DOHH2 (cell line): ENCODE measurements at regions not wholly inside any gene's neighbourhood (a gene's known extent, or its start where the extent isn't known, plus 50 kb on each side); places are given as distances from the start of the nearest gene placed in this dataset.

Experiments
- EZH2phosphoT487 ChIP-seq: fragments of 200-600 bp; sonication (generic); IDR thresholded peaks from 2 replicates; pipeline ENCODE4 v1.6.1; 2017; ENCODE audit warnings: borderline replicate concordance, mild to moderate bottlenecking, antibody characterized with exemption, low read length, moderate library complexity, mixed read lengths
- TF ChIP-seq, protein P1 (sequence below): fragments of 200-600 bp; sonication (generic); IDR thresholded peaks from one replicate; pipeline ENCODE4 v1.5.1; 2014; ENCODE audit warnings: antibody characterized with exemption, mild to moderate bottlenecking, low read depth, low read length; ENCODE audit not compliant: poor library complexity, severe bottlenecking

DNA sequence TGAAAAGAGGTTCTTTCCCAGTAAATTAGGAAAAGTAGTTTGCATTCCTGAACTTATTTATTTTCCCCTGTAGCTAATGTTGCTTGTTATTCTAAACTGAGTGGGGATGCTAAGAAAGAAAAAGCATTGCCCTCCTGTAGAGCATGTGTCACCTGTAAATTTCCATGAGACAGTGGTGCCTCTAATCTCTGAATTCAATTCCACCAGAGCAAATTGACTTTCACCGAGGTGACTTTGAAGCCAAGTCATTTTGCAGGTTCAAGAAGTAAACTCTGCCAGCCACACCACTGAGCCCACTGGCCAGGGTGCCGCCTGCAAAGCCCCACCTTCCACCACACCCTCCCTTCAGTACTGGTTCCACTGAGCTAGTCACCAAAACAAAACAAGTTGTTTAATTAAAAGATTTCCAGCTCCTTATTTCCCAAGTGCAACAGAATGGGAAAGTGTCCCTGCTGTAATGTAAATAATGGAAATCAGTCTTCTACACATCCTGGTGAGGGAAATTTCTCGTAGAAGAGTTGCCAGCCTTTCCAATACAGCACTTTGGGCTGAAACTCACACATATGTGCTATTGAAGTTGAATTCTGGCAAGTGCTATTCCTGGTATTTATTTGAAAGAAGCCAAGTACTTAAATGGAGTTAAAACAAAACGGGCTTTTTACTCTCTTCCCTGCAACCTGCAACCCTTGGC is 254.8 kb downstream of the RNF152 start:
- TF ChIP-seq, protein P1, sequence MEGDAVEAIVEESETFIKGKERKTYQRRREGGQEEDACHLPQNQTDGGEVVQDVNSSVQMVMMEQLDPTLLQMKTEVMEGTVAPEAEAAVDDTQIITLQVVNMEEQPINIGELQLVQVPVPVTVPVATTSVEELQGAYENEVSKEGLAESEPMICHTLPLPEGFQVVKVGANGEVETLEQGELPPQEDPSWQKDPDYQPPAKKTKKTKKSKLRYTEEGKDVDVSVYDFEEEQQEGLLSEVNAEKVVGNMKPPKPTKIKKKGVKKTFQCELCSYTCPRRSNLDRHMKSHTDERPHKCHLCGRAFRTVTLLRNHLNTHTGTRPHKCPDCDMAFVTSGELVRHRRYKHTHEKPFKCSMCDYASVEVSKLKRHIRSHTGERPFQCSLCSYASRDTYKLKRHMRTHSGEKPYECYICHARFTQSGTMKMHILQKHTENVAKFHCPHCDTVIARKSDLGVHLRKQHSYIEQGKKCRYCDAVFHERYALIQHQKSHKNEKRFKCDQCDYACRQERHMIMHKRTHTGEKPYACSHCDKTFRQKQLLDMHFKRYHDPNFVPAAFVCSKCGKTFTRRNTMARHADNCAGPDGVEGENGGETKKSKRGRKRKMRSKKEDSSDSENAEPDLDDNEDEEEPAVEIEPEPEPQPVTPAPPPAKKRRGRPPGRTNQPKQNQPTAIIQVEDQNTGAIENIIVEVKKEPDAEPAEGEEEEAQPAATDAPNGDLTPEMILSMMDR, result no peak
- TF ChIP-seq EZH2phosphoT487, result no peak
